Pancreas (tissue), 10 donors: ENCODE measurements at regions not wholly inside any gene's neighbourhood (a gene's known extent, or its start where the extent isn't known, plus 50 kb on each side); places are given as distances from the start of the nearest gene placed in this dataset.

Source experiments
- ATAC-seq, 4 donors: fragments of 200-7000 bp; cut with Tn5 transposase; one replicate each; pipeline versions ENCODE4 v1.8.0 to v1.9.1; 2020; ENCODE audit warnings: mild to moderate bottlenecking in 4 of 4, moderate library complexity in 4 of 4
- DNase-seq, 6 donors: peaks; one replicate each; pipeline ENCODE4 v3.0.0-alpha.2; 2020
- FAIRE-seq: peaks from 2 replicates; lab custom pipeline; 2012; peaks lifted over from hg19 to GRCh38; lab: Jason Lieb, UNC
- H3K27ac ChIP-seq, 4 donors: fragments of 200-600 bp; sonication (generic); 1 replicate in 3 of 4; 2 replicates in 1 of 4; pipeline versions ENCODE4 v1.5.0 to v1.8.0; 2020
- H3K27me3 ChIP-seq, 4 donors: fragments of 200-600 bp; one replicate each; pipeline ENCODE4 v1.8.0; 2021
- H3K36me3 ChIP-seq, 3 donors: fragments of 200-600 bp; sonication (generic) in 1 of 3; one replicate each; pipeline versions ENCODE4 v1.5.0 to v1.8.0; 2020 to 2021
- H3K4me1 ChIP-seq, 3 donors: fragments of 200-600 bp; one replicate each; pipeline ENCODE4 v1.8.0; 2021
- H3K4me3 ChIP-seq, 4 donors: fragments of 200-600 bp; sonication (generic) in 2 of 4; one replicate each; pipeline versions ENCODE4 v1.5.0 to v1.8.0; 2020 to 2021
- H3K9me3 ChIP-seq, 4 donors: fragments of 200-600 bp; one replicate each; pipeline ENCODE4 v1.8.0; 2021
- CTCF ChIP-seq, 4 donors: fragments of 200-600 bp; sonication (generic) in 3 of 4; IDR thresholded peaks; one replicate each; pipeline versions ENCODE4 v1.5.0 to v1.8.0; 2021; ENCODE audit warnings: antibody characterized with exemption in 4 of 4
- WGBS, 2 donors: extraction: QIAGEN DNeasy Blood & Tissue Kit; methylation state at CpG; one replicate each; pipeline ENCODE4 v1.1.7; 2013; 5-methylcytosine and 5-hydroxymethylcytosine counted together
- intact Hi-C, 3 donors: fragments of 100-400 bp; cut with DNase I; formaldehyde crosslinking; loops; one replicate each; pipeline versions ENCODE4 v1.11.1 to v1.14.2; 2022
- donor health status: healthy with polysubstance abuse.
- donor health status: DM: no; HTN: no; CAD: no; lungs with moderate emphysema.
- donor health status: DM: no; HTN: no; CAD: no.
- donor health status: control.
- donor health status: control.
- donor health status: Bipolar disorder and iron deficiency.
- donor health status: DM: yes; HTN: yes; CAD: no.
- donor health status: DM: no; HTN: no; CAD: no.
- donor health status: DM: no; HTN: no; CAD: no.
- donor health status: DM: yes; HTN: yes; CAD: no.

- WGBS, 2 donors = 47 to 50% methylated on average over 5 of the region's 5 CpGs
- no peak for FAIRE-seq
- intact Hi-C loops = no loop called here
Observed at GRCh38 chr15:29612701-29613100, 209.6 kb downstream of the TJP1 start.

GRCh38 chr15:29612096-29612495 lies 210.2 kb downstream of the TJP1 start:
- DNase-seq = no peak
- H3K36me3 ChIP-seq = no peaks in the 10 kb centered on the region
- no peak for TF ChIP-seq CTCF (IDR thresholded peaks at IDR 0.05)
- H3K27ac ChIP-seq = no peak overlapping the region
- intact Hi-C loops = no loop called here
- ATAC-seq = no peak
- FAIRE-seq = no peak
- 65 to 73% methylated on average over 6 of the region's 6 CpGs for WGBS, 2 donors
- no peaks in the 10 kb centered on the region for H3K4me1 ChIP-seq
- H3K9me3 ChIP-seq = no peaks in the 10 kb centered on the region
- no peaks in the 10 kb centered on the region for H3K27me3 ChIP-seq
- H3K4me3 ChIP-seq = no peak overlapping the region

More at GRCh38 chr15:29612701-29613100, 209.6 kb downstream of the TJP1 start:
- no peaks in the 10 kb centered on the region for H3K27me3 ChIP-seq
- H3K9me3 ChIP-seq = no peaks in the 10 kb centered on the region
- H3K4me3 ChIP-seq = no peak overlapping the region
- DNase-seq (no peak), ATAC-seq (no peak)
- H3K27ac ChIP-seq = no peak overlapping the region
- H3K36me3 ChIP-seq = no peaks in the 10 kb centered on the region
- H3K4me1 ChIP-seq = no peaks in the 10 kb centered on the region
- TF ChIP-seq CTCF (IDR thresholded peaks at IDR 0.05) = no peak

GRCh38 chr15:29611057-29611456 lies 211.2 kb downstream of the TJP1 start:
- FAIRE-seq (no peak), ATAC-seq (no peak), DNase-seq (no peak)
- H3K9me3 ChIP-seq = no peaks in the 10 kb centered on the region
- no peaks in the 10 kb centered on the region for H3K36me3 ChIP-seq
- no peaks in the 10 kb centered on the region for H3K4me1 ChIP-seq
- intact Hi-C loops = no loop called here
- no peak overlapping the region for H3K4me3 ChIP-seq
- TF ChIP-seq CTCF (IDR thresholded peaks at IDR 0.05) = no peak
- no peak overlapping the region for H3K27ac ChIP-seq
- 57 to 63% methylated on average over 3 of the region's 3 CpGs for WGBS, 2 donors
- H3K27me3 ChIP-seq = no peaks in the 10 kb centered on the region

- no peaks in the 10 kb centered on the region for H3K27me3 ChIP-seq
- DNase-seq = no peak
- no peak for FAIRE-seq
- H3K4me1 ChIP-seq = no peaks in the 10 kb centered on the region
- no peak overlapping the region for H3K4me3 ChIP-seq
- H3K36me3 ChIP-seq = no peaks in the 10 kb centered on the region
- TF ChIP-seq CTCF (IDR thresholded peaks at IDR 0.05) = no peak
- no peak for ATAC-seq
- intact Hi-C loops = no loop called here
- WGBS, 2 donors = 82 to 91% methylated on average over 5 of the region's 5 CpGs
- no peak overlapping the region for H3K27ac ChIP-seq
- no peaks in the 10 kb centered on the region for H3K9me3 ChIP-seq
Observed at GRCh38 chr15:29601811-29602210, 220.5 kb downstream of the TJP1 start.

- Histone ChIP-seq H3K36me3 (no peaks in the 10 kb centered on the region), H3K9me3 (no peaks in the 10 kb centered on the region), H3K4me3 (no peak overlapping the region), H3K27ac (no peak overlapping the region), H3K4me1 (no peaks in the 10 kb centered on the region), H3K27me3 (no peaks in the 10 kb centered on the region)
- ATAC-seq = no peak
- no peak for FAIRE-seq
- intact Hi-C loops = no loop called here
- no peak for DNase-seq
- no peak for TF ChIP-seq CTCF (IDR thresholded peaks at IDR 0.05)
- 72 to 94% methylated on average over 1 of the region's 1 CpG for WGBS, 2 donors
Observed at GRCh38 chr15:29600262-29600661, 222.0 kb downstream of the TJP1 start.
